ENCODE measurements at regions not wholly inside any gene's neighbourhood (a gene's known extent, or its start where the extent isn't known, plus 50 kb on each side); places are given as distances from the start of the nearest gene placed in this dataset.

GRCh38 chr16:49910541-49911071 lies 54.7 kb upstream of the ZNF423 start:
- no peak for DNase-seq

GRCh38 chr16:49911430-49911829 lies 55.5 kb upstream of the ZNF423 start:
- DNase-seq: no peak

GRCh38 chr16:49912721-49913120 lies 56.8 kb upstream of the ZNF423 start:
- no peak for DNase-seq

GRCh38 chr16:49913720-49914119 lies 57.8 kb upstream of the ZNF423 start:
- no peak for DNase-seq

GRCh38 chr16:49914657-49915056 lies 58.7 kb upstream of the ZNF423 start:
- no peak for DNase-seq

GRCh38 chr16:49918257-49918656 lies 62.3 kb upstream of the ZNF423 start:
- no peak for DNase-seq

GRCh38 chr16:49919327-49919726 lies 63.4 kb upstream of the ZNF423 start:
- no peak for DNase-seq

- DNase-seq: no peak
Measured at GRCh38 chr16:49920397-49920796, 64.5 kb upstream of the ZNF423 start.

- DNase-seq: no peak
Measured at GRCh38 chr16:49921106-49921505, 65.2 kb upstream of the ZNF423 start.

GRCh38 chr16:49921791-49922456 lies 66.0 kb upstream of the ZNF423 start:
- DNase-seq: peak; percentile 51

- DNase-seq: no peak
Measured at GRCh38 chr16:49923411-49923810, 67.5 kb upstream of the ZNF423 start.

GRCh38 chr16:49924078-49924477 lies 68.2 kb upstream of the ZNF423 start:
- no peak for DNase-seq

GRCh38 chr16:49926941-49927340 lies 71.0 kb upstream of the ZNF423 start:
- DNase-seq: no peak

GRCh38 chr16:49928176-49929041 lies 72.5 kb upstream of the ZNF423 start:
- DNase-seq: no peak

GRCh38 chr16:49929626-49930025 lies 73.7 kb upstream of the ZNF423 start:
- no peak for DNase-seq

- DNase-seq: no peak
Measured at GRCh38 chr16:49930841-49931240, 74.9 kb upstream of the ZNF423 start.

- DNase-seq: no peak
Measured at GRCh38 chr16:49931266-49931665, 75.4 kb upstream of the ZNF423 start.

- no peak for DNase-seq
Measured at GRCh38 chr16:49931916-49932315, 76.0 kb upstream of the ZNF423 start.

- DNase-seq: no peak
Measured at GRCh38 chr16:49932434-49932833, 76.5 kb upstream of the ZNF423 start.

- DNase-seq: no peak
Measured at GRCh38 chr16:49932946-49933345, 77.0 kb upstream of the ZNF423 start.

GRCh38 chr16:49936791-49937190 lies 80.9 kb upstream of the ZNF423 start:
- no peak for DNase-seq

- DNase-seq: no peak
Measured at GRCh38 chr16:49937886-49938285, 82.0 kb upstream of the ZNF423 start.

GRCh38 chr16:49939495-49939894 lies 83.6 kb upstream of the ZNF423 start:
- DNase-seq: no peak

Measured in CD4-positive, alpha-beta T cell treated with Interleukin-6 for 4 hours (primary cell).